NCI-H2081 treated with DMSO at 0.1 percent for 48 hours (cell line): ENCODE measurements at regions not wholly inside any gene's neighbourhood (a gene's known extent, or its start where the extent isn't known, plus 50 kb on each side); places are given as distances from the start of the nearest gene placed in this dataset.

ENCODE experiments used
- DNase-seq: peaks from one replicate; lab custom pipeline; 2025; lab: John Stamatoyannopoulos, UW

DNA sequence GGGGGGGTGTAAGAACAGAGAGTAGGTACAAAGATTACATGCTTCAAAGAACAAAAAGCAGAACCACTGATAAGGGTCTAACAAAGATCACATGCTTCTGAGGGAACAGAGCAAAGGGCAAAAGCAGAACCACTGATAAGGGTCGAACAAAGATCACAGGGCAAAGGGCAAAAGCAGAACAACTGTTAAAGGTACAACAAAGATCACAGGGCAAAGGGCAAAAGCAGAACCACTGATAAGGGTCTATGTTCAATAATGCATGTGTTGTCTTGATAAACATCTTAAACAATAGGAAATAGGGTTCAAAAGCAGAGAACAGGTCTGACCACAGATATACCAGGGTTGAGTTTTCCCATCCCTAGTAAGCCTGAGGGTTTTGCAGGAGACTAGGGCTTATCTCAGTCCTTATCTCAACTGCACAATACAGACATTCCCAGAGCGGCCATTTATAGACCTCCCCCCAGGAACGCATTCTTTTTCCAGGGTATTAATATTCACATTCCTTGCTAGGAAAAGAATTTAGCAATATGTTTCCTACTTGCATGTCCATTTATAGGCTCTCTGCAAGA is 81.9 kb upstream of the PGR start:
- DNase-seq: no peak

DNA sequence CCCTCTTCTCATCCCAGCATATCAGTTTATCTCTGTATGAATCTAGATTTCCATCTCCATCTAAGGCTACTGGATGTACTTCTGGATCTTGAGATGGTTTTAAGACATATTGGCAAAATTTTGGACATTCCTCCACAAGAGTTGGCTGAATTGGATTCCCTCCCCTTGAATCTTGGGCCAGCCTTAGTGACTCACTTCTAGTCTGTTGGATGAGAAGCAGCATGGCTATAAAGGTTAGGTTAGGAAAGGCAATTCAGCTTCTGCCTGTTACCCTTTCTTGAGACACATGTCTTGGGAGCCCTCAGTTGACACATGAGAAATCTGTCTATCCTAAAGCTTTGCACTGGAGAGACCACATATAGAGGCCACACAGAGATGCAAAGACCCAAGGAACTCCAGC is 73.0 kb upstream of the PGR start:
- DNase-seq: no peak

DNA sequence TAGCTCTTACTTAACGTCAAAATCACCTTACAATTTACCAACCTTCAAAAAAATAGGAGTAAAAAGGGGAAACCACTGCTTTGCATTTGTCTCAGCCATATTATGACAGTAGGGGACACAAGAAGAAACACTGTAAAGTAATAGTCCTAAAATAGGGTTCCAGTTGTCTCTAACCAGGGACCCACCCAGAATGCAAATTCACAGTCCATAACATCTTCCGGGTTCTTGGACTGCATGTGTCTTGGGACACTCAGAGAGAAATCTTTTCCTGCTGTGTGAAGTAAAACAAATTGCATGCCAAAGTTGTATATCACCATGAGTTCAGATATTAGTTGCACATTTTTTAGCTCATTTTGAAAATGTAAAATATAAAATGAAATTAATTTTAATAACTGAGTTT is 69.8 kb upstream of the PGR start:
- DNase-seq: no peak

DNA sequence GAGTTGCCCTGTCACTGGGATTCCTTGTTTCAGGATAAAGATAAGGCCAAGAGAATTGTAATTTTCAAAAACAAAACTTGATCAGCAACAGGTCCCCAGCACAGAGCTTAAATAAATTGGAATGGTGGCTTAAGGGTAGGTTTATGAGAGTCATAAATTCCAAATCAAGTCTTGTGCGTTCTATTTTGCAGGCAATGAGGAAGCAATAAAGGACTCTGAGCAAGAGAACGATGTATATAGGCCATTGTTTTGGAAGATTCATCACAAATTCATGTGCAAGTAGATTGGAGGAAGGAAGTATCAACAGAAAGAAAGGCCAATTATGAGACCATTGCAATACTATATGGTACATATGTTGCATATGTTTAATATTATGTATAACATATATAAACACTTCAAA is 65.7 kb upstream of the PGR start:
- no peak for DNase-seq

DNA sequence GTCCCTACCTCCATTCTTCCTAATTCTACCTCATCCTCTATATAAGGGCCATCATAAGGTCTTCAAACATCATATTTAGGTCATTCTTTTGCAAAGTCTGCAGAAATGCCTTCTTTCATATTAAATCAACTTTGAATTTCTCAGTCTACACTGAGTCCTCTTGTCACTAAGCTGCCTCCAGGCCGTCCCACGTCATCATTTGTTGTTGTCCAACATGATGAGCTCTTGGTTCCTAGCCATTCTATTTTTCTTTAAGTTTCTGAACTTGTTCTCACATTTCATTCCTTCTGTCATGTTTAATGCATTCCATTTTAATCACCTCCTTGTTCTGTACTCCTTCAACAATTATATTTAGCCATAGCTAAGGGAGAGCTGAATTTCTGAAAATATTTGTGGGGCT is 59.2 kb upstream of the PGR start:
- no peak for DNase-seq

DNA sequence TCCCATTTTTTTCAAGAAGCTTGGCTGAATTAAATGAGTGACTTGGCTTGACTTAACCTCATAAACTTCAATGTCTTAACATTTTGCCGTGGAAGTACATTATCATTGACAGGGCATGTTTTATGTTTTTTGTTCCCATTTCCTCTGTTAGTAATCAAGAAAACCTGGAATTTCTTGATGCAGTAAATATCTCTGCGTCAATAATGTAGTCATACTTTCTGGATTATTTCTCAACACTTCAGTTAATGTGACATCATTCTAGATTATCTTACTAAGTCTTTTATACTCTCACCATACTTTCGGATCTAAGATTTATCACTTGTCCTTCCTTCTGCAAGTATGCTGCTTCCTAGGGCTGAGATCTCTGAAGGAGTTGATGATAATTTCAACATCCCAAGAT is 58.6 kb upstream of the PGR start:
- DNase-seq: no peak

DNA sequence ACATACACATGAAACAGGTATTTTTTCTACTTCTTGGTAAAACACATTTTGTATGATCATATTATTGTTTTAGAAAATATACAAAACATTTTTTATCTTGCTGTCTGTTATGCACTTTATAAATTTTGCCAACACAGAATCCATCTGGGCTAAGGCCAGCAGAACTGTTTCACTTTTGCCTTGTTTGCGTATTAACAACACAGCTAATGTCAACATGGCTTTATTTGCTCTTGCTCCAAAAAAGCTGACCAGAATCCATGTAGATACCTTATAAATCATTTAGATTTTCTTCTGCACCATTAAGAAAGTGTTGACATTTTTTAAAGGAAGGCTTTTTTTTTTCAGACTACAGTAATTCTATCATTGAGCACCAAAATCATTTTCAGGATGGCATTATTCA is 58.1 kb upstream of the PGR start:
- DNase-seq: no peak

DNA sequence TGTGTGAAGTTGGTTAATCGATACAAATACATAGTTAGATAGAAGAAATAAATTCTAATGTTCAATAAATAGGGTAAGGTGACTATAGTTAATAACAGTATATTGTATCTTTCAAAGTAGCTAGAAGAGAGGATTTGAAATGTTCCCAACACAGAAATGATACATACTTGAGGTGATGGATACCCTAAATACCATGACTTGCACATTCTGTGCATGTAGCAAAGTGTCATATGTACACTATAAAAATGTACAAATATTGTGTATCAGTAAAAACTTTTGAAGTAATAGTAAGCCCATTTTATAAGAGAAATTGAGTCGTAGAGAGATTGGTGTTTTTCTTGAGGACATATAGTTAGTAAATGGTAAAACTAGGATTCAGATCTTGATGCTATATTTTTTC is 56.4 kb upstream of the PGR start:
- DNase-seq: no peak

DNA sequence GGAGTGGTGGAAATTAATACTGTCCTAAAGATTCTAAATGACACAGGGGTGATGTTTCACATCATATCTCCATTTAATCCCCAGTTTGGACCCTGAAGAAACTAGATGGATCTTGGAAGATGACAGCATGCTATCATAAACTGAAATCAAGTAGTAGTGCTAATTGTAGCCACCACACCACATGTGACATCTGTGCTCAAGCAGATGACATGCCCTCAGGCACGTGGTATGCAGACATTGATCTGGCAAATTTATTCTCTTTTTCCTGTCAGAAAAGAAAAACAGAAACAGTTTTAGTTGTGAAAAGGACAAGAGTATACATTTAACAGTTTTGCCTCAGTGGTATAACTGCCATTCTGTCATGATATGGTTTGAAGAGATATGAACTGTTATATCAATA is 52.9 kb upstream of the PGR start:
- DNase-seq: no peak

DNA sequence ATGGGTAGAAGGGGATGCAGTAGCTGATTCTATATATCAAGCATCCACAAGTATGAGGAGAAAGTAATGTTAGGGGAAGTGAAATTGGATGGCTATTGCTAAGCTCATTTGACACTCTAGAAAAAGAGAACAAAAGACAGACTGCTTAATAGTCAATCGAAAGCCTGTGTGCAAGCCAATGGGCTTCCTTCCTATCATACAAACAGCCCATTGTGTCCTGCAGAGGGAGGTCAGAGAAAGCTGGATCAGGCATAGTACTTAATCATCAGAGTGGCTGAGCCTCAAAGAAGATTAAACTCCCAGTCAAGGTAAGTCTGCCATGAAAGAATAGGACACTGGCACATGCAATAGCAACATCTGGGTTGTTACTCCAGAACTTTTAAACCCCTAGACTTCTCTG is 50.9 kb upstream of the PGR start:
- no peak for DNase-seq
